Fibroblast of skin of right quadriceps (primary cell): ENCODE measurements at regions not wholly inside any gene's neighbourhood (a gene's known extent, or its start where the extent isn't known, plus 50 kb on each side); places are given as distances from the start of the nearest gene placed in this dataset.

ENCODE experiments used
- DNase-seq: peaks from one replicate; pipeline ENCODE4 v3.0.0-alpha.2; 2013

DNA sequence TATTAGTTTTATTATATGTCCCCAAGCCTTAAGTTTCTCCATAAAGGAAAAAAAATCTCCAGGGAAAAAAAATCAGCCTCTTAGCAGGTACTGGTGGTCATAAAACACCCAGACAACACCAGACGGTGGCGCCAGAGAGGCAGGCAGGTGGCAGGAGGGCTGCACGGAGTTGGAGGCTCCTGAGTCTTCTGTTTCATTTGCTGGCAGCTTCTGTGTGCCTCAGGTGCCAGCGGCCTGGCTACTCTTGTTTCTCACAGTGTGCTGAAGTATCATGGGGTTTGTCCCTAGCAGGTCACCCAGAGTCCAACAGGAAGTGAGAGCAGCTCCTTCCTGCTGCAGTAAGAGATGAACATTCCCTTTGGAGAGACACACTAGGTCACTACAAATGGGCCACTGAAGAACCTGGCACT is 123.3 kb upstream of the GADD45A start:
- peak; percentile 69 for DNase-seq

DNA sequence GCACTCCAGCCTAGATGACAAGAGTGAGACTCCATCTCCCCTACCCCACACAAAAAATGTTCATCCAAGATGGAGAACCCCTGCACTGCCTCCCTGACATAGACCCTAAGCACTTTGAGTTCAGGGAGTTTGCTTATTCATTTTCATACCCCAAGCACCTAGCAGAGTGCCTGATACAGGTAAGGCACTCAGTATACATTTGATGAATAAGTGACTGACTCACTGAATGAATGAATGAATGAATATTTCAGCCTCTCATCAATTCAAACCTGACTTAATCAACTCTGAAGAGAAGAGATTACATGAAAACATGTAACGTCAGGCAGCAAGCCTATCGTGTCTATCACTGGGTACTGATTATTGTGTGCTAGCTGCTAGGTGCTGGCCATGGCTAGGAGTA is 121.3 kb upstream of the GADD45A start:
- DNase-seq, result no peak

GRCh38 chr1:67564193-67564592 is 120.8 kb upstream of the GADD45A start:
- no peak for DNase-seq

- peak; percentile 11 for DNase-seq
These were observed 118.1 kb upstream of the GADD45A start for GRCh38 chr1:67566803-67567377.

DNA sequence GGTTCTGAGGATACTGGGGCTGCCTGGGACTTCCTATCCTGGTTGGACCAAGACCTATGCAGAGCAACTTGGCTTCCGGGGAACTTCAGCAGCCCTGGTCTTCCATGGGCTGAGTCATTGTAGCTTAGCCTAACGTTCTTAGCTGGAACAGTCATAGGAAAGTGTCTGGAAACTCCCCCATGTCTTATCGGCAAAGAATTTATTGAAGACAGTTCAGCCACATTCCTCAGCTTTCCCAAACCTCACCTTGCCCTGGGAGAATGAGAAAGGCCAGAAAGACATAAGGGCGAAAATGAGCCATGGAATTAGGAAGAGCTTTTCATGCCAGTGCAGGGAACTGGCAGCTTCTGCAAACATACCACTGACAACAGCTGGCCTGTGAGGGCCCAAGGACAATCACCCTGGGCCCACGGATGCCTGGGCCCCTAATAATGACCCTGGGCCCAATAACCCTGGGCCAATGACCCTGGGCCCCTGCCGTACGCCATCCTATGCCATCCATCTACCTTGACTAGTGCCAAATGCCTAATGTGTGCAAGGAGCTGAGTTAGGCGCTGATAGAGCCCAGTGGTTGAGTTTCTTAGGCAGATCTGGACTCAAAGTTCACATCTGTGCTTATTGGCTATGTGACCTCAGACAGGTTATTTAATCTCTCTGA is 114.4 kb upstream of the GADD45A start:
- peak; percentile 89 for DNase-seq

DNA sequence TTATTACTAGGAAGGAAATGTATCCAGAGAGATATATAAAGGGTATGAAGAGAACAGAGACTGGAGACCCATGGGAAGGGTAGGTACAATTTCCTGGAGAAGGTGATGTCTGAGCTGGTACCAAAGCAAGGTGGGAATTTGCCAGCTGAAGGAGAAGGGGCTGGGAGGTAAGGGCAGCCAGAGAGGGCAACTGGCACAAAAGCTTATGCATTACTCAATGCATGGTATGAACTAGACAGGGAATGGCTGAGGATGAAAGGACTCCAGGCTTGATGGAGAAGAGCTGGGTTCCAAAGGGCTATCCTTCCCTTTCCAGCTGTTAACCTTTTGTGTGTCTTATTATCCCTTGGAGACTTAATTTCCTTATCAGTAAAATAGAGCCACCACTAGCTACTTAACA is 113.6 kb upstream of the GADD45A start:
- DNase-seq, result no peak

DNA sequence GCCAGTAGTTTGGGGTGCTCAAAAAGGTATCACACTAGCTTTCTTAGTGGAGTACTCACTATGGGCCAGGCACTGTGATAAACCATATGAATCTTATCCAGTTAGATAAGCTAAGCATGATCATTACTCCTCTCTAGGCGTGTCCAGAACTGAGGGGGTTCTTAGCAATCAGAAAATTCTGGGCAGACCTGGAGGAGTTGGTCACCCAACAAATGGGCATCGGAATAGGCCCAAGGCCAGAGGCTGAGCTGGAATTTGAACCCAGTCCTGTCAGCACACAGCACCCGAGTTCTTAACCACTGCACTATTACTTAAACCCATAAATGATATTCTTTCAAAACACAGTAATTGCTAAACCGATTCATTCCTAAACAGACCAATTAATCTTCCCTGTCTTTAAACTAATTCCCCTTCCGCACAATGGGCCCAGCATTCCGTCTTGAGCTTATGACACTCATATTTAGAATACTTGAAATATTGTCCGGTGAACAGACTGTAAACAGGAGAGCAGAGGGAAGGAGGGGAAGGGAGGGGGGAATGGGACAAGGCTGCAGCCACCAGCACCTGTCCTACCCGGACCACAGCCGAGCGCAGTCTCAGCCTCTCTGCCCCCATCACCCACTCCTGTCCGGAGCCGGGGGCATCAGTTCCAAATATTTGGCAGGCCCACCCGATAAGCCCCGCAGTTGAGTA is 113.0 kb upstream of the GADD45A start:
- DNase-seq, result no peak

GRCh38 chr1:67572594-67573221 is 112.3 kb upstream of the GADD45A start:
- DNase-seq, result no peak

GRCh38 chr1:67573311-67573872 is 111.6 kb upstream of the GADD45A start:
- DNase-seq, result no peak

GRCh38 chr1:67574221-67574620 is 110.8 kb upstream of the GADD45A start:
- DNase-seq, result no peak

- peak; percentile 78 for DNase-seq
These were observed 109.1 kb upstream of the GADD45A start for GRCh38 chr1:67575861-67576260.

- DNase-seq, result no peak
These were observed 108.5 kb upstream of the GADD45A start for GRCh38 chr1:67576474-67576873.

GRCh38 chr1:67577646-67578045 is 107.4 kb upstream of the GADD45A start:
- no peak for DNase-seq

DNA sequence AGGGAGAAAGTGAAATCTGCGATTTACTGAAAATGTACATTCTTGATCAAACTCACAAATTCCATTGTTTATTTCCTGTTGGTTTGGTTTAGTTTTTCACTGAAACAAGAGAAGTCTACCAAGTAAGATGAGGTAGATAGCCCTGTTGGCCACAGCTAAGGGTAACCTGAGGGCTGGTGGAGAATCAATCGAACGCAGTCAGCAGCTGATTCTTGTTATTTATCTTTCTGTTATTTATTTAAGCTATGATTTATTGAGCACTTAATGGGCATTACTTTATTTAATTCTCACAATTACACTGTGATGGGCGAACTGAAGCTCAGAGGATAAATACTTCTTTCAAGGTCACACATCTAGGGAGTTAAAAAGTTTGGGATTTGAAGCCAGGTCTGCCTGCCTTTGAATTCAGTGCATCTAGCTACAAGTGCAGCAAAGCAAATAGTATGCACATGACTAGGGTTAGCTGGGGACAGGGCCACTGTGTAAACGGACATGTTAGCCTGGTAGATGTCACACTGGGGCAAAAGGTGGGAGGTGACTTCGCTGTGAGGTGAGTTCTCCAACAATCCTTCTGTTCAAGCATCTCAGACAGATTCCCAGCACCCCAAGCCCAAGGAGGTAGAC is 106.5 kb upstream of the GADD45A start:
- no peak for DNase-seq

DNA sequence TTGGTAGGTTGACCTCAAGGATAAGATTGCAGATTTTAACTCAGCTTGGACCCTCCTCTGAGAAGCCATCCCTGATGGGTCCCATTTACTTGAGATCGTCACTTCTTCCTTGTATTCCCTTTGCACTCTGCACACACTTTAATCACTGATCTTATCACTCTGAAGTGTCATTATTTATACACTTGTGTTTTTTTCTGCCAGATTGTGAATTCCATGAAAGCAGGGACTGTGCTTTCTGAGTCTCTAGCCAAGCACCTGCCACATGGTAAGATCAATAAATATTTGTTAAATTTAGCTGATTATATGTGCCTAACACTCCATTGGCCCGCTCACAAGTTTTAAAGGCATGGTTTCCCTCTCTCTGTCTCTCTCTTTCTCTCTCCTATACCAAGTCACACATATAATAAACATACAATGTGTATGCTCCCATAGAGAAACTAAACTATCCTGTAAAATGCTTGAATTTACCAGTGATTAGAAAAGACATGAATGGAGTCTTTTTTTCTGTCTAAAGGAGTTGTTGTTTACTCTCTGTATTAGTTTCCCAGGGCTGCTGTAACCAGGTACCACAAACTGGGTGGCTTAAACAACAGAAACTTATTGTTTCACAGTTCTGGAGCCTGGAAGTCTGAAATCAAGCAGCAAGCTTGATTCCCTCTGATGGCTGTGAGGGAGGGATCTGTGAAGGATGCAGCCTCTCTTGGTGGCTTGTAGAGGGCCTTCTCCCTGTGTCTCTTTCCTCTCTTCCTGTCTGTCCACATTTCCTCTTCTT is 105.2 kb upstream of the GADD45A start:
- DNase-seq, result no peak

DNA sequence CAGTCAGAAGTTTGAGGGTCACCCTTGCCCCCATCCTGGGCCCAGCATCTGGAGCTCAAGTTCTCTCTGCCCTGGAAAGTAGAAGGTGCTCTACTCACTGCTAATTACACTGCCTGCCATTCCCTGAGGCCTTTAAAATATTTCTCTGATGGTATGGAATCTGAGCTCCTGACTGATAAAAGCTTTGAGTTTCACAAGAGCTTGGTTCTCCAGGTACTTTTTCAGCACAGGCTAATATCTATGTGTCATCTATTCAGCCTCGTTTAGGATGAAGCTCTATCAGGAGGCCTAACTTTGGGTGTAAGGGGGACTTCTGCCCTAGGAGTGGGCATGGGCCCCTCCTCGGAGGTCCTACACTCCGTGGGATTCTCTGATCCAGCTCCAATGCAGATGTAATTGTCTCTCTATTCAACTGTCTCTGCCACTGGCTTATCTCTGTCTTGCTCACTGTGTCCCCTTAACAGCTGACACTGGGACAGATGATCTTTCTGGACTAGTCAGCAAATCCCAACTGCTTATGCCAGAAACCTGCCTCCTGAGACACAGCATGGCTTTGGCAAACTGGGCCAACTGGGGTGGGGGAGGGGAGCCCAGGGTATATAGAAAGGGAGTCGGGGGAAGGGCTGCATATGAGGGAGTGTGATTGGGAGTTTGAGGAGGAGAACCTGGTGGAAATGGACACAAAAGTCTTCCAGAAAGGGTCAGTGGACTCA is 104.2 kb upstream of the GADD45A start:
- no peak for DNase-seq

DNA sequence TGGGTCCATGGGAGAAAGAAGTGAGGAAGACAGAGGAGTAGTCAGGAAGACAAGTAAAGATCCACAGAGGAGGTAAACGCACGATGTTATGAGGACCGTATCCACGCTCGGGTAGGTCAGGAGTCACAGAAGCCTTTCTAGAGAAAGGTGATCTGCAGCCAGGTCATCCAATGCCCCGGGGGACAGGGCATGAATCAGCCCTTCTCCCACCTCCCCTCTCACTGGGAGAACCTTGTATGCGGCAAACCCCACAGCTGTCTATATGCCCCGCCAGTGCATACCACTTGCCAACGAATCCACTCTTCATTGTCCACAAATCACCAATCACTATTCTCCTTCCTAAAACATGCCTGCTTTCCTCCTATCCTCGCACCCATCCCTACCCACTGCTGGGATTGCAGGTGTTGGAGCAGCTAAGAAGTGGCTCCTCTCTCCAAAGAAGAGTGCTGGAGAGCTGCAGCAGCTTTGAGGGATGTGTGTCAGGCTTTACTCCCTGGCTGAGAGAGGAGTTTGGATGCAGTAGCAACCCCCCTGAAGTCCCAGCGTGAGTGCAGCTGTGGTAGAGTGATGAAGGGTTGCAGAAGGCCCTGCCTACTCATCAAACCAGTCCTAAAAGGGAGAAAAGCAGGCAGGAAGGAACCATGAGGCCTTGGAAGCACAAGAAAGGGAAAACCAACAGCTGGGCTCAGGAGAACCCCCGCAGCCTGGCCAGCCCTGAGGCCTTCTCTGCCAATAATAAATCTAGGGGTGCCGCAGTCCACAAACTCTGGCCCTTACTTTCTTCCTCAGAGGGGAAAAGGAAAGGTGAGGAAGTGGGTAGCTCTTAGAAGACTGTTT is 102.2 kb upstream of the GADD45A start:
- DNase-seq, result peak; percentile 43

DNA sequence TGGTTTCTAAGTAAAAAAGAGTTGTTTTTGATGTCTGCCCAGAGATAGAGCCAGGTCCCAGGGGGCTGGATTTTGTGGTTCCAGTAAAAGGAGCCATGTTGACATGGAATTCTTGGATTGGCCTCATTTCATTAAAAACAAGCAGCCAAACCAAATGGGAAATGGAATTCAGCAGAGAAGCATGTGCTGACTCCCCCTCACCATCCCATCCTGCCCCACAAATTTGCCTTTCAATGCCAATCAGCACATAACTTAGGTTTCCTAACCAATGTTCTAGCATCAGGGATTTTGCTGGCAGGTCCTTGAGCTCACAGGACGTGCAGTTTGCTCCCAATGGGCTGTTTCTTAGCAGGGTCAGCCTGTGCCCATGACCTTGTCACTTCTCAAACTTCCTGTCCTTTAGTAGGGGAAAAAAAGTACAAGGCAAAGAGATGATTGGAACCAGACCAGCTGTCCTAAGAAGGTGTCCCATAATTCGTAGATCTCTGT is 101.5 kb upstream of the GADD45A start:
- peak; percentile 57 for DNase-seq

DNA sequence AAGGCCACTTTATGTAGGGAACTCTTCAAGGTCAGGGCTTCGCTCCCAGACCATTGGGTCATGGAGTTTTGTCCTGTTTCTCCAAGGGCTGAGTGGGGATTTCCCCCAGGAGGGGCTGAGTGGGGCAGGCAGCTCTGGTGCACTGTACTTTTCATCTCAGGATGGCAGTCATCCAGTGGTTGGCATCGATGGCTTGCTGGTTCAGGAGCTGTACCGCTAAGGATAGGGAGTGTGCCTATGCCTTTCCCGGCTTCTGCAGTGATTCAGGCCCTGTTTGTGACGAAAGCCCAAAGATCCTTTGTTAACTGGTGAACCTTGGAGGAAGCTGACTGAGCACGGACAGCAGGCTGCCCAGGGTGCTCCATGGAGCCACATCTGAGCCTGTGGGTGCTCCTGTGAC is 100.1 kb upstream of the GADD45A start:
- no peak for DNase-seq

GRCh38 chr1:67586596-67586995 is 98.4 kb upstream of the GADD45A start:
- peak; percentile 27 for DNase-seq
